NCI-H2227 treated with DMSO at 0.1 percent for 48 hours (cell line): ENCODE measurements at regions not wholly inside any gene's neighbourhood (a gene's known extent, or its start where the extent isn't known, plus 50 kb on each side); places are given as distances from the start of the nearest gene placed in this dataset.

Experiments used
- DNase-seq: peaks from one replicate; lab custom pipeline; 2025; lab: John Stamatoyannopoulos, UW

DNA sequence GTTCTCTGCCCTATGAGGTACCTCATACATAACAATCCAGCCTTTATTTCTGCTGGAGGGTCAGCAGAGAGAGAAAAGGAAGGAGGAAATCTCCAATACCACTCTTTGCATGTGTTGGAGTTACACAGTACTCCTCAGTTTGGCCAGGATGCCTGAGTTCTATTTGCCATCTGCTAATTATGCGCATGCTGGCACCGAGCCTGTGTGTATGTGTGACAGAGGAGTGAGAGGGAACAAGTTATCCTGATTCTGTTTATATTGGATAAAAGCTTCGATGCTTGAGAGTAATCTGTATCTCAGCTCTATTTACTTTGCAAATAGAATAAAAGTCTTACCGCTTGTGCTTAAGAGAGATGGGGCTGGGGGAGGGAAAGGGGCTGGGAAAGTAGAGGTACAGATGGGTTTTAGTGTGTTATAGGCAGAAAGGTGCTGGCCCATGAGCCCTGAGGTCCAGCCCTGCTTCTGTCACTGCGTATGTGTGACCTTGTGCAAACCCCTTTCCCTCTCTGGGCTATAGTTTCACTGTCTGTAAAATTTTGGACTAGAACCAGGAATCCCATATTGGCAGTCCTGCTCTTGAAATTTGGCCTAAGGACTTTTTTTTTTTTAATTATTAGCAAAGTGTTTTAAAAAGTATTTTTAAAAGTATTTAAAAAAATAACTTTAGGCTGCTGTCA lies 54.5 kb upstream of the PLXNA2 start:
- DNase-seq = no peak

- no peak for DNase-seq
These were observed 56.0 kb upstream of the PLXNA2 start for GRCh38 chr1:208300084-208300770.

- no peak for DNase-seq
These were observed 58.6 kb upstream of the PLXNA2 start for GRCh38 chr1:208302699-208303238.

DNA sequence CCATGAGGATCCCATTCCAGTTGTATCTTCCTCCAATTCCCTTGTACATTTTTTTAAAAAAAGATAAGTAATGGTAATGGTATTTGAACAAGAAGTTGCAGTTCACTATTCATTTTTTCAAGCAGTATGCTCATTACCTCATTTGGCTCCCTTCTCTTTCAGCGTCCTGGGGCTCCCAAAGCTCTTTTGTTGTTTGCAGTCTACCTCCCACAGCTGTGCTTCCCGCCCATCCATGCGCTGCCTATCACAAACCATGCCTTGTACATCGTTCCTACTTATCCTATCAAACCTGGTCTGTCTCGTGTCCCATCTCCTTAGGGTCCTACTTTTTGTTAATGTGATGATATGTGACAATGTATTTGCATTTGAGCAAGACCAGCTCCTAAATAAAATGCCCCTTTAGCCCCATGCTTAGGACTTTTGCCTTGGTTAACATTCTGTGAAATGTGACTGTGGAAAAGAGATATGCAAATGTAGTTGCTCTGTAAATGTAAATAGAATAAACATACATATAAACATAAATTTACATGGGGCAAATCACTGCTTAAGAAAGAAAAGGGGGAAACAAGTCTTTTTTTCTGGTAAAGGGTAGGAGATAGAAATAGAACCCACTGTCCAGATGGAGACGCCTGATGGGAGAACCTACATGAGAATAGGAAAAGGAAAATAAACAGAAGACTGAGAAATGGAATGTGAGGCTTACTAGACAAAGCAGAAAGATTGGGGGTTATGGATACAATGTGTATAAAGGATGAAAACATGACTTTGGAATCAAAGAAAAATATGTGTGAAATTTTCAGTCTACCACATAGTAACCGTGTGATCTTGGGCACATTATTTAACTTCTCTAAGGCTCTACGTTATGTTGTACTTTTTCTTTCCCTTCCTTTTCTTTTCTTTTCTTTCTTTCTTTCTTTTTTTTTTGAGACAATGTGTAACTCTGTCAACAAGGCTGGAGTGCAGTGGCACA lies 59.8 kb upstream of the PLXNA2 start:
- no peak for DNase-seq

- DNase-seq = no peak
These were observed 64.0 kb upstream of the PLXNA2 start for GRCh38 chr1:208308221-208308620.

- DNase-seq = no peak
These were observed 65.6 kb upstream of the PLXNA2 start for GRCh38 chr1:208309771-208310170.

DNA sequence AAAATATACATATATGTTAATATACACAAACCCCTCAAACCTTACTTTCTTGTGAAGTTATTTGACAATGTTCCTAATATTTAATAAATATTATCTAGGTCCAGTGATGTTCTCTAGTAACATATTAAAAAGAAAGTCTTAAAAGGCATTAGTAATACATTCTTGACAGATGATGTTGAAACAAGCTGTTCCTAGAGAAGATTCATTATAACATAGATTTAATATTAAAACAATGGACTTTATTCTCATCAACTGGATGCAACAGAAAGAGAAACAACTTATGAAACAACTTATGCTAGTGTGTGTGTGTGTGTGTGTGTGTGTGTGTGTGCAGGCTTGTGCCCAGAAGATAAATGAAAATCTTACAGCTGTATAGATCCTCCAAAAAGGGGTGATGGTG lies 68.5 kb upstream of the PLXNA2 start:
- no peak for DNase-seq

- DNase-seq = no peak
These were observed 70.2 kb upstream of the PLXNA2 start for GRCh38 chr1:208314431-208314830.

GRCh38 chr1:208318150-208318734 lies 74.1 kb upstream of the PLXNA2 start:
- DNase-seq = no peak

DNA sequence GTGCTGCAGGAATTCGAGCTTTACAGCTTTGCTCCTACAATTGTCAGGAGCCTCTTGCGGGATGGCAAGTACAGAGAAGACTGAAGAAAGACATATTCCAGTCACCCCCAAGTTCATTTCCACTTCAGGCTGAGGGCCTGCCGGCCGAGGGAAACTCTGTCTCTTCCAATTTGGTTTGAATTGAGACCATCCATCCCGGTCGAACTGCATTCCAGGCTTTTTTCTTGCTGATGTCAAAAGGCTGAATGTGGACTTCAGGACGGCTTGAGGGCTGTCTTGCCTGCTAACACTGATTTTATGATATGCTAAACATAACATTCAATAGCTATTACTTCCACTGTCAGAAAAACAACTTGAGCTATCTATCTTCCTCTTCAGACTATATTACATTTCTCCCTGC lies 79.8 kb upstream of the PLXNA2 start:
- DNase-seq = no peak

DNA sequence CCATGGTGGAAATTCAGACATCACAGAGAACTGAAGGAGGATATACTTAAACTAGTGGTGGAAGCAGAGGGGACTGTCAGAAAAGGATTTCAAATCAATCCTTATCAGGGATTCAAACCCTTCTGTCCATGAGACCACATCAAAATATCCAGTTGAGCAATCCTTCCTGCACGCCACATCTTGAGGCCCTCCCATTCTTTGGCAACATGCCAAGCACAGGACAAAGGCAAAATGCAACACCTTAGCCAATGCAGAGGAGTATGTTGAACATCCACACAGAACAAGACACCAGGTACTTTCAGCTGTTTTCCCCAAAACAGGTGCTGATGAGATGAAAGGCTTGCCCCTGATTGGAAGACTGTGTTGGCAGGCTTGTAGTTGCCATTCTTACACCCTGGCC lies 81.8 kb upstream of the PLXNA2 start:
- DNase-seq = no peak

DNA sequence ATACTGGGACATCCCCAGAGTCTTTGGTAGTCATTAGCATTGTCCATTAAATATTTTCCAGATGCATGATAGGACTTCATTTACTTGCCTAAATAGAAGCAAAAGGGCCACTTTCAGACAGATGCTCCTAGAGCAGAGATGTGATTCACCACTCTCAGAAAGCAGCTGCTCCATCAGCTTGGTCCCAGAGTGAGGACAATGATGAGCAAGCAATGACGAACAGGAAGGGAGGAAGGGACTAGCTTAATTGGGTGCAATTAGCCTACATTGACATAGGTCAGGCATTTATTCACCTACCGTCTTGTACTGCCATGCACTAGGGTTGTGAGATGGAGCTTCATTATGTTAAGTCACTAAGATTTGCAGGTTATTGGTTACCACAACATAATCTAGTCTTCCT lies 85.1 kb upstream of the PLXNA2 start:
- DNase-seq = no peak

DNA sequence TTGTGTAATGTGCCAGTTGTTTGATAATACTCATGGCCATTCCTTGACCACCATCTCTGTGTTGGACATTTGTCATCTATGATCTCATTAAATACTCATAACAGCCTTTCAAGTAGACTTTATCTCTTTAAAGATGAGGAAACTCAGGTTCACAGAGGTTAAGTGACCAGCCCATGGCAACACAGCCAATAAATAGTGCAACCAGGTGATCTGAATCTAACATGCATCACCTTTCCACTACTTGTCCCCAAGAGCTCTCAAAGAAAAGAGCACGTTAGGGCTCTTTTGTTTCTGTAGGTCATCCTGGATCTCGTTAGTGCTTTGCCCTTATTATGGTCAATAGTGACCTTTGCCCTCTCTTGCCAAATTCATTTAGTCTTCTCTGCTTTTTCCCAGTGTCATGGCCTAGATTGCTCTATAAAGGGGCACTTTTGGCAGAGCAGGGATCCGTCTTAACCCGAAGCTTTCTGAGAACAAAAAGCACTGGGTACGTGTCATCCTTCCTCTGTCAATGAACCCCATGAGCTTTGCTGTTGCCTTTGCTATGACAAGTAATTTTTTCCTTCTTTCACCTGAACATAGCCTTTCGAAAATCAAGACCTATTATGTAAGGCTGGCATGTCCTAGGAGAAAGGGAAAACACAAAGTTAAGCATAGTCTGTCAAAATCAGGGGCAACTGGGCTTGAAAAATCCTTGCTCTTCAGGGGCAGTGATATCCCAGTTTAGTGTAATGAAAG lies 88.0 kb upstream of the PLXNA2 start:
- DNase-seq = no peak

- DNase-seq = no peak
These were observed 88.6 kb upstream of the PLXNA2 start for GRCh38 chr1:208332774-208333126.

- DNase-seq = no peak
These were observed 89.5 kb upstream of the PLXNA2 start for GRCh38 chr1:208333676-208334075.

- no peak for DNase-seq
These were observed 91.4 kb upstream of the PLXNA2 start for GRCh38 chr1:208335371-208336136.

- no peak for DNase-seq
These were observed 91.9 kb upstream of the PLXNA2 start for GRCh38 chr1:208336137-208336518.

- no peak for DNase-seq
These were observed 95.7 kb upstream of the PLXNA2 start for GRCh38 chr1:208339911-208340310.

GRCh38 chr1:208343226-208343625 lies 99.0 kb upstream of the PLXNA2 start:
- DNase-seq = no peak

DNA sequence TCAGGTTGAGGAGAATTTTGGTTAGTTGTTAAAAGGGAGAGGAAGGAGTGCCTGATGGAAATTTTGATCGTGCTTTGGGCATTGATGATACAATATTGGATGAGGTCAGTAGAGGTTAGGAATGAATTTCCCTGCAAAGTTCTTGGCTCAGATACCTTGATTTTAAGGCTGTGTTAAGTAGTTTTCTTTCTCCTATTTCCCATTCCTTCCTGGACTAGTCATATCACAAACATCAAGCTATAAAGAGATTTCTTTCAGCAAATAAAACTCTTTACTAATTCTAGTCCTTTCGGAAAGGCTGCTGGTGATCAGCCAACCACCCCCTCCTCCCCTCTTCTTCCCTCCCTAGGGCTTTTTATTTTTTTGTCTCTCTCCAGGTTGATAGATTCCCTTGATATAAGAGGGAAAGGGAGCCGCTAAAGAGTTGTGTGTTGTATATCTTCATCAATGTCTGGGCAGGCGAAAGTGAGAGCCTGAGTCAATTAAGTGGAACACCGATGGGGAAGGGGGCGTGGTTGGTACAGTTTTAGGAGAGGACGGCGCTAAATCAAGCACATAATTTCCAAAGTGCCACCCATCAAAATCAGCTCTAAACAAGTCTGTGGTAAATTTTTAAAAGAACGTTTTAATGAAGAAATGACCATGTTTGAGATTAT lies 100.1 kb upstream of the PLXNA2 start:
- DNase-seq = peak; percentile 22
